Ascending aorta (tissue), 2 donors: ENCODE measurements at regions not wholly inside any gene's neighbourhood (a gene's known extent, or its start where the extent isn't known, plus 50 kb on each side); places are given as distances from the start of the nearest gene placed in this dataset.
A peak's percentile ranks its signal among the peaks of the same experiment; 100 is the strongest.

Experiments
- DNase-seq, 2 donors: peaks; one replicate each; pipeline ENCODE4 v3.0.0-alpha.2; 2019; ENCODE audit warnings: low spot score in 2 of 2
- H3K27ac ChIP-seq, 2 donors: fragments of 200-600 bp; sonication (generic); one replicate each; pipeline ENCODE4 v1.5.1; 2016 to 2017; ENCODE audit warnings: mild to moderate bottlenecking in 1 of 2
- H3K27me3 ChIP-seq: fragments of 200-600 bp; sonication (generic); one replicate; pipeline ENCODE4 v1.5.1; 2017
- H3K36me3 ChIP-seq, 2 donors: fragments of 200-600 bp; sonication (generic); one replicate each; pipeline ENCODE4 v1.5.1; 2016
- H3K4me1 ChIP-seq, 2 donors: fragments of 200-600 bp; sonication (generic); one replicate each; pipeline ENCODE4 v1.5.1; 2016 to 2017; ENCODE audit warnings: mild to moderate bottlenecking in 1 of 2
- H3K4me3 ChIP-seq, 2 donors: fragments of 200-600 bp; sonication (generic); one replicate each; pipeline ENCODE4 v1.5.1; 2016 to 2017; ENCODE audit warnings: mild to moderate bottlenecking in 1 of 2
- H3K9me3 ChIP-seq, 2 donors: fragments of 200-600 bp; sonication (generic); one replicate each; pipeline ENCODE4 v1.5.1; 2016
- intact Hi-C: fragments of 100-400 bp; cut with DNase I; formaldehyde crosslinking; loops from one replicate; pipeline ENCODE4 v1.15.1; 2023
- TF ChIP-seq, protein P1 (sequence below), 3 experiments: fragments of 200-600 bp in 2 of 3; fragments of 450-650 bp in 1 of 3; sonication (generic) in 2 of 3; IDR thresholded peaks; one replicate each; pipeline ENCODE4 v1.5.1; 2016 to 2019; ENCODE audit warnings: antibody characterized with exemption in 3 of 3, mild to moderate bottlenecking in 1 of 3, moderate library complexity in 1 of 3

DNA sequence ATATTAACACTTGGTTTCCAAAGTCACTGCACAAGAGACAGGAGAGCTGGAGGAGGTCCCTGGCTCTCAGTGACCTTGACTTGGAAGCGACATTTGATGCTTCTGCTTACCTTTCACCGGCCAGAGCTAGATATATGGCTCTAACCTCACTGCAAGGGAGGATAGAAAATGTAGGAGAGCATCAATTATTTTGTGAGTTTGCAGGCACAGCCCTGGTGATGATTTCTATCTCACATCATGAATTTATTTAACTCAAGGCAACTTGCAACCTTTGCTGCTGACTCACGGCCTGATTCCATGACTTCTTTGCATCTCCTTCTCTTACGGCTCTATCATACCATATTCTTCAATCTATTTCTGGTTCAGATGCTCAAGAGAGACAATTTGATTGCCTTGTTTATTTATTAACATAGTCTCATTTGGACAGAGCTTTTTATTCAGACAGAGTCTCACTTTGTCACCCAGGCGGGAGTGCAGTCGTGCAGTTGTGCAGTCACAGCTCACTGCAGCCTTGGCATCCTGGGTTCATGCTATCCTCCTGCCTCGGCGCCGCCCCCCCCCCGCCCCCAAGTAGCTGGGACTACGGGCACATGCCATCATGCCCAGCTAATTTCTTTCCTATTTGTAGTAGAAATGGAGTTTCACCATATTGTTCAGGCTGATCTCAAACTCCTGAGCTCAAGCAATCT, 196.0 kb downstream of the REEP3 start:
- H3K27ac ChIP-seq = no peak overlapping the region
- no peaks in the 10 kb centered on the region for H3K27me3 ChIP-seq
- H3K9me3 ChIP-seq = no peaks in the 10 kb centered on the region
- intact Hi-C loops = no loop called here
- no peak for DNase-seq
- TF ChIP-seq, protein P1, sequence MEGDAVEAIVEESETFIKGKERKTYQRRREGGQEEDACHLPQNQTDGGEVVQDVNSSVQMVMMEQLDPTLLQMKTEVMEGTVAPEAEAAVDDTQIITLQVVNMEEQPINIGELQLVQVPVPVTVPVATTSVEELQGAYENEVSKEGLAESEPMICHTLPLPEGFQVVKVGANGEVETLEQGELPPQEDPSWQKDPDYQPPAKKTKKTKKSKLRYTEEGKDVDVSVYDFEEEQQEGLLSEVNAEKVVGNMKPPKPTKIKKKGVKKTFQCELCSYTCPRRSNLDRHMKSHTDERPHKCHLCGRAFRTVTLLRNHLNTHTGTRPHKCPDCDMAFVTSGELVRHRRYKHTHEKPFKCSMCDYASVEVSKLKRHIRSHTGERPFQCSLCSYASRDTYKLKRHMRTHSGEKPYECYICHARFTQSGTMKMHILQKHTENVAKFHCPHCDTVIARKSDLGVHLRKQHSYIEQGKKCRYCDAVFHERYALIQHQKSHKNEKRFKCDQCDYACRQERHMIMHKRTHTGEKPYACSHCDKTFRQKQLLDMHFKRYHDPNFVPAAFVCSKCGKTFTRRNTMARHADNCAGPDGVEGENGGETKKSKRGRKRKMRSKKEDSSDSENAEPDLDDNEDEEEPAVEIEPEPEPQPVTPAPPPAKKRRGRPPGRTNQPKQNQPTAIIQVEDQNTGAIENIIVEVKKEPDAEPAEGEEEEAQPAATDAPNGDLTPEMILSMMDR (IDR thresholded peaks at IDR 0.05) = no peak
- H3K36me3 ChIP-seq = no peaks in the 10 kb centered on the region
- H3K4me1 ChIP-seq = peaks cover 3 to 28% of the 10 kb centered on the region in 2 donors
- no peak overlapping the region for H3K4me3 ChIP-seq

DNA sequence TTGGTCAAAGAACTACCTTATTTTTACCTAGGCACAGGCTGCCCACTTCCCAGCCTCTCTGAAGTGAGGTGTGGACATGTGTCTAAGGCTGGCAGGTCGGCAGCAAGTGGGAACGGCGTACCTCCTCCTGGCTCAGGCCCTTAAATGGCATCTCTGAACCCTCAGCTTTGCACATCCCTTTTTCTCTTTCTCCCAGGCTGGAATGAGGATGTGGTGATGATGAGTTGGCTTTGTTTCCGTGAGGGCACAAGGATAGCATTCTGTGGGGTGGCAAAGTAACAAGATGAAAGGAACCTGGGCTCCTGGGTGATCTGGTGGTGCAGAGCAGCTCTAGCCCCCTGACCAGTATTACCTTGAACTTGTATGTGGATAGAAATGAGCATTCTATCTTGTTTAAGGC, 196.8 kb downstream of the REEP3 start:
- Histone ChIP-seq H3K27me3 (no peaks in the 10 kb centered on the region), H3K9me3 (no peaks in the 10 kb centered on the region), H3K4me1 (peaks cover 0 to 26% of the 10 kb centered on the region in 2 donors), H3K4me3 (no peak overlapping the region), H3K27ac (no peak overlapping the region), H3K36me3 (no peaks in the 10 kb centered on the region)
- no peak for DNase-seq
- intact Hi-C loops = no loop called here
- TF ChIP-seq, protein P1 (IDR thresholded peaks at IDR 0.05) = no peak

DNA sequence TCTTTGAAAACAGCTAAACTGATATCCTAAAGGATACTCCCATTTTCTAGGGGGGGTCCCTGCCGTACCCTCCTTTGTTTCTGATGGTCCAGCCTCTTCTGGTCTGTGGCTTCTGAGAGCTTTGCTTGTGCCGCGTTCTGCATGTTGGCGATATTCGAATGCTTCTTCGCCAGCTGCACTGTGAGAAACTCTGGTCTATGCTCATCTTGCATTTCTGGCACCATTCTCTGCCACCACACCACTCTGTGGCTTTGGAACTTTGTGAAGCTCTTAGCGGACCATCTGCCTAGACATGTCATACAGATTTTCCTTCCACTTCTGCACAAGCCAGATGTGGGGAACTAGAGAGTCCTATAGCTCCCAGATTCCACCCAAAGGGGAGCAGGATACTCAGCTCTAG, 197.2 kb downstream of the REEP3 start:
- intact Hi-C loops = no loop called here

DNA sequence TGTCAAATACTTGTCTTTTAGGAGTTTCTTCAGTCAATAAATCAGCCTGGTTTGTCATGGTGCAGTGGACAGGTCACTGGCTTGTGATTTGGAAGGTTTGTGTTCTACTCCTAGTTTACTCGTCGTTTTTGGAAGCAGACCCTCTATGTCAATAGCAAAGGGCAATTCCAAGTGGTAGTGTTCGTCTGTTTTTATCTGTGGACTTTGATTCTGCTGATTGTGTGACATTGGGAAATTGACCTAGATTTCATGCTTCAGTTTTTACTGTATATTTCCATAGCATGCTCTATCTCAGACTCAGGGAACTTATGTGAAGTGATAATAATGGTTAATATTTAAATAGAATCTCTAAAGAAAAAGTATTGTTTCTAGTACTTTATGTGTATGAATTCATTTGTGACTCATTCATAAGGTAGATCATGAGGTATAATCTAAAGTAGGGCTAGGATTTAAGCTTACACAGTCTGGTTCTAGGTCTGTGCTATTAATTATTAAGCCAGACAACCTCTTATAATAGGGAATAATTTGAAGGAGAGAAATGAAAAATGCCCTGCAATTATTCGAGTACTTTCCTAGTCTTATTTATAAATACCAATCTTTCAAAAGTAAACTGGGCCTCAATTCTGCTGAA, 198.1 kb downstream of the REEP3 start:
- no peak for DNase-seq
- Histone ChIP-seq H3K27ac (no peak overlapping the region), H3K27me3 (no peaks in the 10 kb centered on the region), H3K36me3 (no peaks in the 10 kb centered on the region), H3K9me3 (no peaks in the 10 kb centered on the region), H3K4me3 (no peak overlapping the region), H3K4me1 (peaks cover 0 to 14% of the 10 kb centered on the region in 2 donors)
- intact Hi-C loops = no loop called here
- TF ChIP-seq, protein P1 (IDR thresholded peaks at IDR 0.05) = no peak

More for the DNA sequence above, 197.2 kb downstream of the REEP3 start:
- Histone ChIP-seq H3K4me1 (peaks cover 0 to 21% of the 10 kb centered on the region in 2 donors), H3K27me3 (no peaks in the 10 kb centered on the region), H3K36me3 (no peaks in the 10 kb centered on the region), H3K9me3 (no peaks in the 10 kb centered on the region), H3K4me3 (no peak overlapping the region), H3K27ac (no peak overlapping the region)
- DNase-seq = no peak
- TF ChIP-seq, protein P1 (IDR thresholded peaks at IDR 0.05) = no peak

DNA sequence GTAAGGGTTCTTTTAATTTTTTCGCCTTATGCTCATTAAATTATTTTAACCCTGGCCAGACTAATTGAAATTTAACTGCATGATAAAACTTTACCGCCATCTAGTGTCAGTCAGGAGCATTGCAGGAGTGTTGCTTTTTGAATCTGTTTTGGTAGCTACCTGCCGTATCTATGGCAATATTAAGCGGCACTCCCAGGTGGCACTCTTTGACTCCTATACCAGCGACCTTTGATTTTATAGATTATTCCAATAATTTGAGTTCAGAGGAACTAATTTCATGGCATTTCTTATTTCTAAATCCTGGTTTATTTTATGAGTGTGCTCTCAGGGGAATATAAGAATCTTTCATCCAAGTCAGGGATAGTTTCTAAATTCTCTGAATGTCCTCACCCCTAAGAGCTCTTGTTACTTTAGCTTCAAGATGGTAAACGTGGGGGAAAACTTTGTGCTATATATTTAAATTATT, 198.9 kb downstream of the REEP3 start:
- Histone ChIP-seq H3K4me1 (peaks cover 0 to 14% of the 10 kb centered on the region in 2 donors), H3K27ac (peak overlapping the region; percentile 86 to 91), H3K9me3 (no peaks in the 10 kb centered on the region), H3K4me3 (peak overlapping the region in 1 of 2 donors; percentile 16), H3K27me3 (no peaks in the 10 kb centered on the region), H3K36me3 (no peaks in the 10 kb centered on the region)
- TF ChIP-seq, protein P1 (IDR thresholded peaks at IDR 0.05) = peak; percentile 87 to 99 (median 97)
- intact Hi-C loops = loop anchor here (2.0 to 5.0 kb wide), 3 partner anchors 253 to 553 kb away; partner anchors contain the start of gene JMJD1C
- DNase-seq = no peak
